ENCODE measurements at regions not wholly inside any gene's neighbourhood (a gene's known extent, or its start where the extent isn't known, plus 50 kb on each side); places are given as distances from the start of the nearest gene placed in this dataset.
A peak's percentile ranks its signal among the peaks of the same experiment; 100 is the strongest.
"Not testable (repeated sequence)": the region's sequence is repeated elsewhere in the genome, so short reads cannot be mapped to it uniquely, and the experiment has no call there.

DNA sequence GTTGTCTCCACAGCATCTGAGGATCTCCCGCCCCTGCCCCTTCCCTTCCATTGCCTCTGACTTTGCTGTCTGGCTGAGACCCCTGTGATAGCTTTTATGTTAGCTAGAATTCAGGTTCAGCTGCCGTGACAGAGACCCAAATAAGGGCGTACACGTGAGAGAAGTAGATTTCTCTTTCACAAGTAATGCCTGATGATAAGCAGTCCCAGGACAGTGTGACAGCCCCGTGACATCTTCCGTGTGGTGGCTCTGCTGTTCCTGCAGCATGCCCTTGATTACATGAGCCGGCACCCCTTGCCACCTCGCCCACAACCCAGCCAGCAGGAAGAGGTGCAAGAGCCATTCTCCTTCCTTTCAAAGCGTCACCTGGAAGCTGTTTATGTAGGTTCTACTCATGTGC lies 130.9 kb upstream of the PODXL start:
- H3K27me3 ChIP-seq, result no peaks in the 10 kb centered on the region
- no peak overlapping the region for H3K4me3 ChIP-seq
- no peaks in the 10 kb centered on the region for H3K36me3 ChIP-seq
- no peak for DNase-seq (ENCODE audit: low spot score in 2 of 2)
- intact Hi-C loops (cut with DNase I), result no loop called here
- H3K27ac ChIP-seq, result no peak overlapping the region
- no peaks in the 10 kb centered on the region for H3K4me1 ChIP-seq
- TF ChIP-seq, protein P1, sequence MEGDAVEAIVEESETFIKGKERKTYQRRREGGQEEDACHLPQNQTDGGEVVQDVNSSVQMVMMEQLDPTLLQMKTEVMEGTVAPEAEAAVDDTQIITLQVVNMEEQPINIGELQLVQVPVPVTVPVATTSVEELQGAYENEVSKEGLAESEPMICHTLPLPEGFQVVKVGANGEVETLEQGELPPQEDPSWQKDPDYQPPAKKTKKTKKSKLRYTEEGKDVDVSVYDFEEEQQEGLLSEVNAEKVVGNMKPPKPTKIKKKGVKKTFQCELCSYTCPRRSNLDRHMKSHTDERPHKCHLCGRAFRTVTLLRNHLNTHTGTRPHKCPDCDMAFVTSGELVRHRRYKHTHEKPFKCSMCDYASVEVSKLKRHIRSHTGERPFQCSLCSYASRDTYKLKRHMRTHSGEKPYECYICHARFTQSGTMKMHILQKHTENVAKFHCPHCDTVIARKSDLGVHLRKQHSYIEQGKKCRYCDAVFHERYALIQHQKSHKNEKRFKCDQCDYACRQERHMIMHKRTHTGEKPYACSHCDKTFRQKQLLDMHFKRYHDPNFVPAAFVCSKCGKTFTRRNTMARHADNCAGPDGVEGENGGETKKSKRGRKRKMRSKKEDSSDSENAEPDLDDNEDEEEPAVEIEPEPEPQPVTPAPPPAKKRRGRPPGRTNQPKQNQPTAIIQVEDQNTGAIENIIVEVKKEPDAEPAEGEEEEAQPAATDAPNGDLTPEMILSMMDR (IDR thresholded peaks at IDR 0.05), result no peak
- H3K9me3 ChIP-seq, result no peaks in the 10 kb centered on the region

DNA sequence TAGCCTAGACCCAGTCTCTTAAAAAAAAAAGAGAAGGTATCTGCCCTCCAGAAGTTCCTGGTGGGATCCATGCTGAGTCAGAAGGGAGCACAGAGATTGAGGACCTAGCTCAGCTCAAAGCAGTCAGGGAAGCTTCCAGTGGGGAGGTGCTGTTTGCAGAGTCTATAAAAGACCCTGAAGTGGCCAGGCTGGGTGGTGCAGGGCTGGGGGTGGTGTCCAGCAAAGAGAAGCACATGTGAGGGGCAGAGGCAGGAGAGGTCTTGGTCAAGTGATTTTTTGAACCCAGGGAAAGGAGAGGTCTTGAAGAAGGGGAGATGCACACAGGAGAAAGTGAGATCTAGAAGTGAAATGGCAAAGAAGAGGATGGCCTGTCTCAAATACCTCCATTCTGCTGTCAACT lies 130.4 kb upstream of the PODXL start:
- Histone ChIP-seq H3K27me3 (no peaks in the 10 kb centered on the region), H3K4me3 (no peak overlapping the region), H3K9me3 (no peaks in the 10 kb centered on the region), H3K27ac (no peak overlapping the region), H3K36me3 (no peaks in the 10 kb centered on the region), H3K4me1 (no peaks in the 10 kb centered on the region)
- TF ChIP-seq, protein P1 (IDR thresholded peaks at IDR 0.05), result no peak
- DNase-seq (ENCODE audit: low spot score in 2 of 2), result no peak
- intact Hi-C loops (cut with DNase I), result no loop called here

DNA sequence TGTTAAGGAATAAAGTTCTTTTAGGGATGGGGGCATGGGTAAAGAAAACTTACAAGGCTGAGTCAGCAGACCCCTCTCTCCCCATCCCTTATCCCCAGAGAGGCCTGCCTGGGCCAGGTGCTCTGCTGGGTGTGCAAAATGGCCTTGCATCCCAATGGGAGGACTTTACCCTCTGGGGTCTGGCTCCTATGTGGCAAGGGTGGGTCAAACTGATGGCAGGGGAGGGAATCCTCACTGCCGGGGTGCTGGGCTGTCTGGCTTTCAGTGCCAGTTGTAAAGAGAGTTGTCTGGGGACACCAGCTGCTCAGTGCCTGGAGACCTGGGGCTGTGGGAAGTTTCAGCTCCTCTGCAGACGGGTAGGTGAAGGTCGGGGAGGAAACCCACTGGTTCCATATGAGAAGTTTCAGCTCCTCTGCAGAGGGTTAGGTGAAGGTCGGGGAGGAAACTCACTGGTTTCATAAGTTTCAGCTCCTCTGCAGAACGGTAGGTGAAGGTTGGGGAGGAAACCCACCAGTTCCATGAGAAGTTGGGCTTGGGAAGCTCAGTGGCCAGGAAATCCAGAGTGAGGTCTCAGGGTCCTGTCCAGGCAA lies 127.2 kb upstream of the PODXL start:
- Histone ChIP-seq H3K9me3 (no peaks in the 10 kb centered on the region), H3K4me1 (no peaks in the 10 kb centered on the region), H3K27ac (no peak overlapping the region), H3K27me3 (no peaks in the 10 kb centered on the region), H3K4me3 (no peak overlapping the region), H3K36me3 (no peaks in the 10 kb centered on the region)
- intact Hi-C loops (cut with DNase I), result no loop called here
- DNase-seq (ENCODE audit: low spot score in 2 of 2), result no peak
- TF ChIP-seq, protein P1 (IDR thresholded peaks at IDR 0.05), result no peak

DNA sequence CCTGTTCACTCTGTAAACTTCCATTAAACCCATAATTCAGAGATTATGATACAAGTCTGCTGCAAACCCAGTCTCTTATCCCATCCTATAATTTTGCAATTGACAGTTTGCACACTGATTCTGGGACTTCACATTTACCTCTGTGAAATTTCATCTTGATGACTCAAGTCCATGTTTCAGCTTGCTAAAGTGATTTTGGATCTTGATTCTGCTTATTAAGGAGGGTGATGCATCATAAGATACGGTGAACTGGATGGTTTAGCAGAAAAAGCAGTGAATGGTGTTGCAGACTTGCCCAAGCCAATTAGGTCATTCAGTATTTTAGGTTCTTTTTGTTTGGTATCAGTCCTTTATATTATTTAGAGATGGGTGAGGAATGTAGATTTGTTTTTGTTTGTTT lies 125.5 kb upstream of the PODXL start:
- intact Hi-C loops (cut with DNase I), result no loop called here
- H3K36me3 ChIP-seq, result no peaks in the 10 kb centered on the region
- no peaks in the 10 kb centered on the region for H3K27me3 ChIP-seq
- TF ChIP-seq, protein P1 (IDR thresholded peaks at IDR 0.05), result no peak
- DNase-seq (ENCODE audit: low spot score in 2 of 2), result no peak
- no peaks in the 10 kb centered on the region for H3K4me1 ChIP-seq
- H3K9me3 ChIP-seq, result no peaks in the 10 kb centered on the region
- no peak overlapping the region for H3K4me3 ChIP-seq
- H3K27ac ChIP-seq, result no peak overlapping the region

DNA sequence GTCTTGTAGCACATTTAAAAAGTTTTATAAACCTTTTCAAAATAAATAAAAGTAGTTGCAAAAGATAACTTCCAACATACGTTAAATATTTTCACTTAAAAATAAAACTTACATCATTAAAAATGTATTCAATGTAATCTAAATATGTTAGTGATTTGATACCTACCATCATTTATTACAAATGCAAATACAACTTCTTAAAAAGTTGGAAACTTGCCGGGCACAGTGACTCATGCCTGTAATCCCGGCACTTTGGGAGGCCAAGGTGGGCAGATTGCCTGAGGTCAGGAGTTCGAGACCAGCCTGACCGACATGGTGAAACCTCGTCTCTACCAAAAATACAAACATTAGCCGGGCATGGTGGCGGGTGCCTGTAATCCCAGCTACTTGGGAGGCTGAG lies 122.6 kb upstream of the PODXL start:
- DNase-seq (ENCODE audit: low spot score in 2 of 2); H3K27ac ChIP-seq; H3K4me1 ChIP-seq; H3K36me3 ChIP-seq; H3K27me3 ChIP-seq; H3K9me3 ChIP-seq; intact Hi-C loops (cut with DNase I); H3K4me3 ChIP-seq: not testable (repeated sequence)

DNA sequence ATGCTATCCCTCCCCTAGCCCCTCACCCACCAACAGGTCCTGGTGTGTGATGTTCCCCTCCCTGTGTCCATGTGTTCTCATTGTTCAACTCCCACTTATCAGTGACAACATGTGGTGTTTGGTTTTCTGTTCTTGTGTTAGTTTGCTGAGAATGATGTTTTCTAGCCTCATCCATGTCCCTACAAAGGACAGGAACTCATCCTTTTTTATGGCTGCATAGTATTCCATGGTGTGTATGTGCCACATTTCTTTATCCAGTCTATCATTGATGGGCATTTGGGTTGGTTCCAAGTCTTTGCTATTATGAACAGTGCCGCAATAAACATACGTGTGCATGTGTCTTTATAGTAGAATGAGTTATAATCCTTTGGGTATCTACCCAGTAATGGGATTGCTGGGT lies 120.4 kb upstream of the PODXL start:
- intact Hi-C loops (cut with DNase I); H3K4me1 ChIP-seq; DNase-seq (ENCODE audit: low spot score in 2 of 2); H3K36me3 ChIP-seq; H3K4me3 ChIP-seq; H3K27me3 ChIP-seq; H3K9me3 ChIP-seq; H3K27ac ChIP-seq: not testable (repeated sequence)

DNA sequence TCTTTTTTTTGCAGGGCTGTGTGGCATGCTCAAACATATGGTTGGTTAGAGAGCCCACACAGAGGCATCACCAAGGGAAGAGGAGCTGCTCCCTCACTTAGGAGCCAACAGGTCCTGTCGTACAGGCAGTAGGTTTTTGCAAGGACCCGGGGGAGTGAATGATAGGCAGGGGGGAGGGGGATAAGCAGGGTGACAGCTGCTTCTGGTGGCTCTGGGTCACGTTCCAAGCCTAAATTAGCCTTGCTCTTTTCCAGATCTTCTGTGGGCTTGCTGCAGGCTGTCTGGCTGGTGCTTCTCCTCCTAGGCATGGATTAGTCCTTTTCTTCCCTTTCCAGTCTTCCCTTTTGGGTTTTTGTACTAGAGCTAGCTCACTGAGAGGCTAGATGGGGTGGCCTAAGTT lies 117.7 kb upstream of the PODXL start:
- Histone ChIP-seq H3K4me3 (no peak overlapping the region), H3K27me3 (no peaks in the 10 kb centered on the region), H3K36me3 (no peaks in the 10 kb centered on the region), H3K27ac (no peak overlapping the region), H3K4me1 (no peaks in the 10 kb centered on the region), H3K9me3 (no peaks in the 10 kb centered on the region)
- intact Hi-C loops (cut with DNase I), result no loop called here
- peak in 1 of 2 donors; percentile 13 for DNase-seq (ENCODE audit: low spot score in 2 of 2)
- TF ChIP-seq, protein P1 (IDR thresholded peaks at IDR 0.05), result no peak
